ENCODE measurements at regions not wholly inside any gene's neighbourhood (a gene's known extent, or its start where the extent isn't known, plus 50 kb on each side); places are given as distances from the start of the nearest gene placed in this dataset.
A peak's percentile ranks its signal among the peaks of the same experiment; 100 is the strongest.

DNA sequence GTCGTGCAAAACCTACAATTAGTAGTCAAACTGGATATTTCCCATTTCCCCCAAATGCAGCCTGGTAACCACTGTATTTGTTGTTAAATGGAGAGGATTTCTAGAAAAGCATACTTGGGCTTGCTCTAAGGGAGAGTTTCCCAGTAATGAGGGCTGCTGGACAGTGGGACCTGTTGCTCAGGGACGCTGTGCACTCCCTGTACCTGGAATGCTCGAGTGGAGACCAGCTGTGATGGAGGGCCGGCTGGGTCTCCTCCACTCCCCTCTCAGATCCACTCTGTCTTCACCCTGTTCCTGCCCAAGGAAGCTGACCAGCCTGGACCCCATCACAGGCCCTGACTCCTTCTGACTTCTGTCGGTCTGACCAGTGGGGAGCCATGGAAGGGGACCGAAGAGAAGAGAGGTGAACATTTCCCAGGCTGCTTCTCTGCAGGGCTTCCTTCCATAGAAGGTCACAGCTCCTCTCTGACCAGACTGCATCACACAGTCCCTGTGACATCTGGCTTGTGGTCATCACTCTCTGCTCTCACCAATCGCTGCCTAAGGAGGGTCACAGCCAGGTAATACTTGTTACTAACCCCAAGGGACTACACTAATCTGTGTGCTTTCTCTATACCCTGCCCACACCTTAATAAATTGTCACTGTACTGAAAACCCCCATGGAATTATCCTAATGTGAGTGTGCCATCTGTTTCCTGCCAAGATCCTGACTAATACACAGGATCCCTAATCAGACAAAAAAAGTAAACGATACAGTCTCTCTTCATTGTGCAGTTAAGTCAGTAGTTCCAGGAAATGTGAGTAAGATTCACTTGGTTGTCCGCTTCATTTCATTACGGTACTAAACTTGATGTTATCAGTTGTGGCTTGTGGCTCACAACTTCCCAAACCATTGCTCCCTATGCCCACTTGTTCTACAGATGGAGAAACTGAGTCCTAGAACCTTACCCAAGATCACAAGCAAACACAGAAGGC is 102.4 kb downstream of the CCT6B start:
- TF ChIP-seq CTCF (IDR thresholded peaks at IDR 0.05; ENCODE audit: low read depth, low read length, missing control alignments) = no peak

DNA sequence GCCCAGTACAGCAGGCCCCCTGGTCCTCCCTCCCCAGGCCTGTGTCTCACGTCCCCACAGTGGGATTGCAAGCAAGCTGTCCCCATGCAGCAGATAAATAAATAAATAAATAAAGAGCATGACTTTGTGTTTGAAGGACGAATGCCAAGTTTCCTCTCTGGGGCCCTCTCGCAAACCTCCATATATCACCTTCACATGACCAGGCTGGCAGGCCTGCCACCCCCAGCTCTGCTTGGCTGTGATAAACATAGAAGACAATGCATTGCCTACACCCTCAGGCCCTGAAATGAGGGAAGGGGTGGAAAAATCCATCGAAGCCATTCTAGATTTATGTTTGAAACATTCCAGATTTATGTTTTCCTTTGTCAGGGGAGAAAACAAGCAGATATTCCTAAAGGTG is 107.3 kb downstream of the CCT6B start:
- no peak for TF ChIP-seq CTCF (IDR thresholded peaks at IDR 0.05; ENCODE audit: low read depth, low read length, missing control alignments)
- H3K4me3 ChIP-seq (ENCODE audit: low read depth, low read length) = no peak overlapping the region
- no peak for DNase-seq (ENCODE audit: low read depth)

More for the DNA sequence above, 102.4 kb downstream of the CCT6B start:
- no peak for DNase-seq (ENCODE audit: low read depth)
- no peak overlapping the region for H3K4me3 ChIP-seq (ENCODE audit: low read depth, low read length)

- no peak for DNase-seq (ENCODE audit: low read depth)
- peak; percentile 44 for TF ChIP-seq CTCF (IDR thresholded peaks at IDR 0.05; ENCODE audit: low read depth, low read length, missing control alignments)
- no peak overlapping the region for H3K4me3 ChIP-seq (ENCODE audit: low read depth, low read length)
Measured at GRCh38 chr17:34852614-34853013, 108.6 kb downstream of the CCT6B start.

GRCh38 chr17:34851961-34852540 is 109.2 kb downstream of the CCT6B start:
- no peak overlapping the region for H3K4me3 ChIP-seq (ENCODE audit: low read depth, low read length)
- no peak for DNase-seq (ENCODE audit: low read depth)
- TF ChIP-seq CTCF (IDR thresholded peaks at IDR 0.05; ENCODE audit: low read depth, low read length, missing control alignments) = no peak

DNA sequence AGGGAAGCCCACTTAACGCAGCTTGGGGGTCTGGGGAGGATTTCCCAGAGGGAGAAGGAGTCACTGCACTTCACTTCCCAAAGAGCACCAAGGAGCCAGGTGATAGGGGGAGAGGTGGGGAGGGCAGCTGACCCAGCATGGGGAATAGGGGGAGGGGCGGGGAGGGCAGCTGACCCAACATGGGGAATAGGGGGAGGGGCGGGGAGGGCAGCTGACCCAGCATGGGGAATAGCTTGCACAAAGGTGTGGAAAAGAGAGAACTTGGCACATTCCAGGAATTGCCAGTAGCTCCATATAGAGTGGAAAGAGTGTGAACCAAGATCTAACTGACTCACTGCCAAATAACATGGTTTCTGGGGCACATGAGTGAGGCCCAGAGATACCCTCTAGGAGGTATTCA is 110.3 kb downstream of the CCT6B start:
- H3K4me3 ChIP-seq (ENCODE audit: low read depth, low read length) = no peak overlapping the region
- DNase-seq (ENCODE audit: low read depth) = no peak
- no peak for TF ChIP-seq CTCF (IDR thresholded peaks at IDR 0.05; ENCODE audit: low read depth, low read length, missing control alignments)

DNA sequence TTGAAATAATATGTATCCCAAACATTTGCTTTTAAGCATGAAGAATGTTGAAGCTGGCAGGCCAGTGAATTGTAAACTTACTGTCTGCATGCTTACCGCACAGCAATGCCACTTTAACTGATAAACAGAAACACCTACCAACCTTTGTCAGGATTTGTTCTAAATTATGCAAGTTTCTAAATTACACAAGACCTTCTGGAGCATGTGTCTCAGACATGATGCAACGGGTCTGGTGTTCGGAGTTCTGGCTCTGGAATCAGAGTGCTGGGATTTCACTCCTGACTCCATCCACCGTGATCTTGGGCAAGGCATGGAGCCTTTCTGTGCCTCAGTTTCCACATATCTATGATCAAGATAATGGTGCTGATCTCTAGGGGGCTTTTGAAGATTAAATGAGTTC is 111.2 kb downstream of the CCT6B start:
- DNase-seq (ENCODE audit: low read depth) = no peak
- H3K4me3 ChIP-seq (ENCODE audit: low read depth, low read length) = no peak overlapping the region
- TF ChIP-seq CTCF (IDR thresholded peaks at IDR 0.05; ENCODE audit: low read depth, low read length, missing control alignments) = no peak

All from GM12864 (cell line).